ENCODE measurements at regions not wholly inside any gene's neighbourhood (a gene's known extent, or its start where the extent isn't known, plus 50 kb on each side); places are given as distances from the start of the nearest gene placed in this dataset.

DNA sequence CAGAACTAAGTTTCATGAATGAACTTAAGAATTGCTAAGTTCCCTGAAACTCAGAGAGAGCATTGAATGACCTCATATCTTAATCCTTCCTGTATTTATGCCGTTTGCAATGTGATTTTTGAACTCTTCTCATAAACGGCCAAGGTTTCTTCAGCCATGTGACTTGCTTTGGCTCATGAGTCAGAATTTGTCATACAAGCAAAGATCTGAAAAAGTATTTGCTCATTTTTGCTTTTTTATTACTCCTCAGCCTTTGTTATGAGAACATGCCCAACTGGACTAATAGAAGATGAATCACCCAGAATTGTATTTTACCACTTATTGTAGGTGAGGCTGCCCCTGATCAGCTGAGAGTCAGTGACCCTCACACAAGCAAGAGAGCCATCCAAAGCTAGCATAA, 693.8 kb downstream of the BCL11B start:
- Histone ChIP-seq H3K9ac (no peak overlapping the region), H3K4me3 (ENCODE audit: low read depth, low read length) (no peak overlapping the region), H3K4me2 (ENCODE audit: low read length) (no peak overlapping the region), H3K27ac (no peak overlapping the region), H3K27me3 (ENCODE audit: control insufficient read depth, insufficient read depth, low read length) (no peaks in the 10 kb centered on the region), H3K36me3 (ENCODE audit: control insufficient read depth, insufficient read depth, low read length) (no peaks in the 10 kb centered on the region), H3K9me3 (ENCODE audit: control insufficient read depth, low read length) (no peaks in the 10 kb centered on the region), H2AFZ (no peak overlapping the region), H3K79me2 (no peaks in the 10 kb centered on the region), H3K4me1 (no peaks in the 10 kb centered on the region)
- TF ChIP-seq, protein P1, sequence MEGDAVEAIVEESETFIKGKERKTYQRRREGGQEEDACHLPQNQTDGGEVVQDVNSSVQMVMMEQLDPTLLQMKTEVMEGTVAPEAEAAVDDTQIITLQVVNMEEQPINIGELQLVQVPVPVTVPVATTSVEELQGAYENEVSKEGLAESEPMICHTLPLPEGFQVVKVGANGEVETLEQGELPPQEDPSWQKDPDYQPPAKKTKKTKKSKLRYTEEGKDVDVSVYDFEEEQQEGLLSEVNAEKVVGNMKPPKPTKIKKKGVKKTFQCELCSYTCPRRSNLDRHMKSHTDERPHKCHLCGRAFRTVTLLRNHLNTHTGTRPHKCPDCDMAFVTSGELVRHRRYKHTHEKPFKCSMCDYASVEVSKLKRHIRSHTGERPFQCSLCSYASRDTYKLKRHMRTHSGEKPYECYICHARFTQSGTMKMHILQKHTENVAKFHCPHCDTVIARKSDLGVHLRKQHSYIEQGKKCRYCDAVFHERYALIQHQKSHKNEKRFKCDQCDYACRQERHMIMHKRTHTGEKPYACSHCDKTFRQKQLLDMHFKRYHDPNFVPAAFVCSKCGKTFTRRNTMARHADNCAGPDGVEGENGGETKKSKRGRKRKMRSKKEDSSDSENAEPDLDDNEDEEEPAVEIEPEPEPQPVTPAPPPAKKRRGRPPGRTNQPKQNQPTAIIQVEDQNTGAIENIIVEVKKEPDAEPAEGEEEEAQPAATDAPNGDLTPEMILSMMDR (IDR thresholded peaks at IDR 0.05) = no peak

DNA sequence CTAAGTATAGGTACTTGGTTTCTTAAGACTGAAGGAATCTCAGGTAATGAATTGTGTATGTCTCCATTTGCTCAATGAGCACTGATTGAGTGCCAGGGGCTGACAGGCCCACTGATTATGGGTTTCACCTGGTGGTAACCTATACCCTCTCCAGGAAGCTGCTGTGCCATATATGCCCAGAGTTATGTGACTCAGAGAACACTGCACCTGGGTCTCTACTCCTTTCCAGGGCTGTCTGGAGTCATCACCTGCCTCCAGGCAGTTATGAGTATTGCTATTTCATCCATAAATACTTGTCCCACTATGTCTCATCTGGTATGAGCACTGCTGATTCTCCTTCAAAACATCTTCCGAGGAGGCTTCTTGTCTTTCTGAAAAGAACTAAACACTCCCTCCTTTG, 692.9 kb downstream of the BCL11B start:
- no peaks in the 10 kb centered on the region for H3K36me3 ChIP-seq (ENCODE audit: control insufficient read depth, insufficient read depth, low read length)
- no peak overlapping the region for H3K4me3 ChIP-seq (ENCODE audit: low read depth, low read length)
- H3K4me2 ChIP-seq (ENCODE audit: low read length) = no peak overlapping the region
- no peaks in the 10 kb centered on the region for H3K27me3 ChIP-seq (ENCODE audit: control insufficient read depth, insufficient read depth, low read length)
- H3K9me3 ChIP-seq (ENCODE audit: control insufficient read depth, low read length) = no peaks in the 10 kb centered on the region
- H3K27ac ChIP-seq = no peak overlapping the region
- no peak overlapping the region for H3K9ac ChIP-seq
- no peak overlapping the region for H2AFZ ChIP-seq
- TF ChIP-seq, protein P1 (IDR thresholded peaks at IDR 0.05) = no peak
- no peaks in the 10 kb centered on the region for H3K79me2 ChIP-seq
- H3K4me1 ChIP-seq = no peaks in the 10 kb centered on the region

DNA sequence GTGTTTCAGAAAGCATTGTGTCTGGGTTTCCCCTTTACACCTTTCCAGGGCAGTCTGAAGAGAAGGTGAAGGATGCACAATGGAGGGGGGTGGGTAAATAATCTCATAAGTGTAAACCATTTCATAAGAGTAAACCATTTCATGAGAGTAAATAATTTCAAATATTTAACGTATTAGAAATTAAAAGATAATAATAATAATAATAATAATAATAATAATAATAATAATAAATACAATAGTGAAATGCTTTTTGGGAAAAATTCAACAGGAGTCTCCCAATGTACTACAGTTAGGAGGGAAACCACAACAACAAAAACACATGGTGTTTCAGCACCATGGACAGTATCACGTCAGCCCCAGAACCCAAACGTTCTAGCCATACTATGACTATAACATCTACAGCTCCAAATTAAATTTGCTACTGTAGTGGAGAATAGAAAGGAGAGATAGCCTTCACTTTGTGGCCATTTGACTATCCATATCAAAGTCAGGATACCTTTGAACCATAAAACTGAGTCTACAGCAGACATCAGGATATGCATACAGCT, 691.8 kb downstream of the BCL11B start:
- H3K4me1 ChIP-seq = no peaks in the 10 kb centered on the region
- H3K4me3 ChIP-seq (ENCODE audit: low read depth, low read length) = no peak overlapping the region
- H3K9me3 ChIP-seq (ENCODE audit: control insufficient read depth, low read length) = no peaks in the 10 kb centered on the region
- H3K36me3 ChIP-seq (ENCODE audit: control insufficient read depth, insufficient read depth, low read length) = no peaks in the 10 kb centered on the region
- TF ChIP-seq, protein P1 (IDR thresholded peaks at IDR 0.05) = no peak
- no peak overlapping the region for H3K27ac ChIP-seq
- no peak overlapping the region for H3K9ac ChIP-seq
- H2AFZ ChIP-seq = no peak overlapping the region
- no peaks in the 10 kb centered on the region for H3K79me2 ChIP-seq
- no peak overlapping the region for H3K4me2 ChIP-seq (ENCODE audit: low read length)
- no peaks in the 10 kb centered on the region for H3K27me3 ChIP-seq (ENCODE audit: control insufficient read depth, insufficient read depth, low read length)

DNA sequence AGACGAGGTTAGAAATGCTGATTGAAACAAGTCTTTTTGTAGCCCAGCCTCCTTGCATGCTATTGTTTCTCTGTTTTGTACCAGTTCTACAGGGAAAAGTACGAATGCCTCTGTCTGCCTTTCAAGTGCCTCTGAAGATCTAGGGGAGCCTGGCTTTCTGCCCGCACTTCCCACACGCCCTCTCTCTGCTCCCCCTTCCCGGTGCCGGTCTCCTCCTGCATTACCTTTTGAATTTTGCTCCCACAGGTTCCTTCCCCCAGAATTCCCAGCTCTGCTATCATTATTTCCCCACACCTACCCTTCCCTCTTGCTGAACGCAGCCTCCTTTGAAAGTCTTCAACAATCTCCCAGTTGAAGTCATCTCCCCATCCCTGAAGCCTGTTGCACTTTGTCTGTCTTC, 689.7 kb downstream of the BCL11B start:
- Histone ChIP-seq H3K4me2 (ENCODE audit: low read length) (no peak overlapping the region), H3K27me3 (ENCODE audit: control insufficient read depth, insufficient read depth, low read length) (no peaks in the 10 kb centered on the region), H3K4me3 (ENCODE audit: low read depth, low read length) (no peak overlapping the region), H3K79me2 (no peaks in the 10 kb centered on the region), H3K36me3 (ENCODE audit: control insufficient read depth, insufficient read depth, low read length) (no peaks in the 10 kb centered on the region), H3K9me3 (ENCODE audit: control insufficient read depth, low read length) (no peaks in the 10 kb centered on the region), H3K27ac (no peak overlapping the region), H2AFZ (no peak overlapping the region), H3K9ac (no peak overlapping the region), H3K4me1 (no peaks in the 10 kb centered on the region)
- TF ChIP-seq, protein P1 (IDR thresholded peaks at IDR 0.05) = no peak

DNA sequence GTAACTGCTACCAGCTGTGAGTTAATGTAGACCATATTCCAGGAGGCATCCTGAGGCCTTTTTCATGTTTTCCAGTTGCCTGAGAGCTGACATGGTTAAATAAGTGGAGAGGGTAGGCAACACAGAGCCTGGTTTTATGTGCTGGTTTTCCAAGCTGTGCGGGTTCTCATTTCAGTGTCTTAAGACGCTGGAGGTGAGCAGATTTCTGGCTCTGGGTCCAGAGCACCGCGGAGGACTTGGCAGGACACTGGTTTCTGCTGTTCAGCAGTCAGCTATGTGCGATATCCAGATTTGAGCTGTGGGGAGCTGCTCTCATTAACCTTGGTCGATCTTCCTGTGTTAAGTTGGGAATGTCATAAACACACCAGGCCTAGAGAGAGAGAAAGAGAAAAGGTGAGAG, 680.8 kb downstream of the BCL11B start:
- Histone ChIP-seq H3K79me2 (no peaks in the 10 kb centered on the region), H2AFZ (no peak overlapping the region), H3K4me3 (ENCODE audit: low read depth, low read length) (no peak overlapping the region), H3K9ac (no peak overlapping the region), H3K27ac (no peak overlapping the region), H3K36me3 (ENCODE audit: control insufficient read depth, insufficient read depth, low read length) (no peaks in the 10 kb centered on the region), H3K4me1 (no peaks in the 10 kb centered on the region), H3K4me2 (ENCODE audit: low read length) (no peak overlapping the region), H3K27me3 (ENCODE audit: control insufficient read depth, insufficient read depth, low read length) (no peaks in the 10 kb centered on the region), H3K9me3 (ENCODE audit: control insufficient read depth, low read length) (no peaks in the 10 kb centered on the region)
- TF ChIP-seq, protein P1 (IDR thresholded peaks at IDR 0.05) = no peak
